HCT116 (cell line): ENCODE measurements at regions not wholly inside any gene's neighbourhood (a gene's known extent, or its start where the extent isn't known, plus 50 kb on each side); places are given as distances from the start of the nearest gene placed in this dataset.

Source experiments
- ATAC-seq: fragments of 200-7000 bp; cut with Tn5 transposase; 2 replicates; pipeline ENCODE4 v1.9.1; 2020; ENCODE audit warnings: mild to moderate bottlenecking, moderate library complexity
- BruUV-seq: library from RNA; stranded (reverse); fragments of 400-500 nt; replicated peaks from 2 replicates; lab custom pipeline; 2021; lab: Mats Ljungman, UMichigan
- CTCF ChIA-PET: fragments of 300-600 bp; sonication (Branson Sonifier 250); formaldehyde crosslinking; loops from one replicate; lab custom pipeline; 2021; ENCODE audit warnings: antibody characterized with exemption; lab: Charles Lee
- POLR2A ChIA-PET: fragments of 300-600, 350-600 bp; sonication (Branson Sonifier 250); formaldehyde crosslinking; loops from one replicate; lab custom pipeline; 2021; ENCODE audit warnings: antibody characterized with exemption; lab: Charles Lee
- RAD21 ChIA-PET, 2 experiments: fragments of 300-600 bp; sonication (Branson Sonifier 250); formaldehyde crosslinking; loops; one replicate each; lab custom pipeline; 2023; ENCODE audit warnings: low total read pairs in 2 of 2; ENCODE audit not compliant: uncharacterized antibody in 2 of 2, unreplicated experiment in 2 of 2, low non-redundant PET in 1 of 2; lab: Charles Lee
- DNase-seq: peaks from one replicate; pipeline ENCODE4 v3.0.0-alpha.2; 2010; ENCODE audit warnings: low read depth, low spot score
- H2AFZ ChIP-seq: fragments of 200-600 bp; shearing (Covaris generic), sonication (generic); 2 replicates; pipeline ENCODE4 v1.6.1; 2017; ENCODE audit warnings: low read depth, mixed run types, mixed read lengths, antibody characterized with exemption, low read length; ENCODE audit not compliant: poor library complexity, severe bottlenecking
- H3K27ac ChIP-seq: 2 replicates; pipeline ENCODE4 v1.5.1; 2012; ENCODE audit warnings: low read depth, low read length
- H3K27me3 ChIP-seq: fragments of 200-600 bp; sonication (generic); 2 replicates; pipeline ENCODE4 v1.6.1; 2016; ENCODE audit warnings: mixed run types, low read length, mixed read lengths; ENCODE audit not compliant: insufficient read depth
- H3K36me3 ChIP-seq, 2 experiments: fragments of 200-500 bp in 1 of 2; fragments of 200-600 bp in 1 of 2; sonication (Bioruptor generic) in 1 of 2; sonication (generic) in 1 of 2; 2 replicates each; pipeline versions ENCODE4 v1.5.1 to v1.6.1; 2014 to 2016; ENCODE audit warnings: low read length in 2 of 2, inconsistent platforms in 1 of 2, mixed read lengths in 1 of 2, mixed run types in 1 of 2; ENCODE audit not compliant: insufficient read depth in 2 of 2, control insufficient read depth in 1 of 2
- H3K4me1 ChIP-seq, 2 experiments: fragments of 200-600 bp in 1 of 2; sonication (generic) in 1 of 2; 2 replicates each; pipeline versions ENCODE4 v1.5.1 to v1.6.1; 2012 to 2017; ENCODE audit warnings: low read length in 2 of 2, inconsistent platforms in 1 of 2, mild to moderate bottlenecking in 1 of 2, mixed read lengths in 1 of 2, mixed run types in 1 of 2, moderate library complexity in 1 of 2; ENCODE audit not compliant: insufficient read depth in 2 of 2, control insufficient read depth in 1 of 2
- H3K4me2 ChIP-seq: fragments of 200-600 bp; sonication (generic); 2 replicates; pipeline ENCODE4 v1.6.1; 2017; ENCODE audit warnings: mixed run types, low read length, mixed read lengths
- H3K4me3 ChIP-seq, 2 experiments: fragments of 200-600 bp in 1 of 2; sonication (generic) in 1 of 2; replicated peaks in 1 of 2; 2 replicates each; pipeline ENCODE4 v1.5.1; 2011 to 2016; ENCODE audit warnings: low read length in 2 of 2, control low read depth in 1 of 2, low read depth in 1 of 2, mild to moderate bottlenecking in 1 of 2, mixed read lengths in 1 of 2, mixed run types in 1 of 2
- H3K79me2 ChIP-seq: fragments of 200-600 bp; sonication (generic); 2 replicates; pipeline ENCODE4 v1.6.1; 2017; ENCODE audit warnings: mild to moderate bottlenecking, mixed run types, low read length, moderate library complexity, mixed read lengths; ENCODE audit not compliant: insufficient read depth
- H3K9ac ChIP-seq: fragments of 200-600 bp; sonication (generic); 2 replicates; pipeline ENCODE4 v1.6.1; 2016; ENCODE audit warnings: low read length, mixed read lengths
- H3K9me2 ChIP-seq: fragments of 200-600 bp; sonication (generic), shearing (Covaris generic); 2 replicates; pipeline ENCODE4 v1.6.1; 2017; ENCODE audit warnings: mixed run types, mild to moderate bottlenecking, moderate library complexity; ENCODE audit not compliant: insufficient read depth
- H3K9me3 ChIP-seq, 2 experiments: fragments of 200-500 bp in 1 of 2; fragments of 200-600 bp in 1 of 2; sonication (Bioruptor generic) in 1 of 2; sonication (generic) in 1 of 2; 2 replicates each; pipeline ENCODE4 v1.6.1; 2014 to 2017; ENCODE audit warnings: low read length in 2 of 2, mixed read lengths in 2 of 2, inconsistent platforms in 1 of 2, low read depth in 1 of 2, mild to moderate bottlenecking in 1 of 2, mixed run types in 1 of 2, moderate library complexity in 1 of 2; ENCODE audit not compliant: control insufficient read depth in 1 of 2, insufficient read depth in 1 of 2
- H4K20me1 ChIP-seq: fragments of 200-600 bp; sonication (generic), shearing (Covaris generic); 2 replicates; pipeline ENCODE4 v1.6.1; 2017; ENCODE audit warnings: mixed run types, mild to moderate bottlenecking, moderate library complexity; ENCODE audit not compliant: insufficient read depth
- EGR1 ChIP-seq: IDR thresholded peaks from 2 replicates; pipeline ENCODE4 v1.6.1; 2012; ENCODE audit warnings: low read depth
- ELF1 ChIP-seq: IDR thresholded peaks from 2 replicates; pipeline ENCODE4 v1.6.1; 2012; ENCODE audit warnings: low read depth, borderline replicate concordance
- EZH2phosphoT487 ChIP-seq: fragments of 200-600 bp; IDR thresholded peaks from 2 replicates; pipeline ENCODE4 v1.6.1; 2018; ENCODE audit warnings: antibody characterized with exemption, borderline replicate concordance
- JUND ChIP-seq: IDR thresholded peaks from 2 replicates; pipeline ENCODE4 v1.6.1; 2012
- POLR2A ChIP-seq: IDR thresholded peaks from 2 replicates; pipeline ENCODE4 v1.7.0; 2011; ENCODE audit warnings: borderline replicate concordance; ENCODE audit not compliant: insufficient read depth, insufficient read length; ENCODE audit errors: extremely low read depth
- POLR2AphosphoS5 ChIP-seq: IDR thresholded peaks from 2 replicates; pipeline ENCODE4 v1.6.1; 2011; ENCODE audit warnings: mild to moderate bottlenecking, low read depth, low read length, moderate library complexity
- RAD21 ChIP-seq: IDR thresholded peaks from 2 replicates; pipeline ENCODE4 v1.6.1; 2012; ENCODE audit warnings: low read depth, mild to moderate bottlenecking
- SIN3A ChIP-seq: IDR thresholded peaks from 2 replicates; pipeline ENCODE4 v1.6.1; 2012; ENCODE audit warnings: low read depth
- SP1 ChIP-seq: IDR thresholded peaks from 2 replicates; pipeline ENCODE4 v1.6.1; 2012; ENCODE audit warnings: low read depth
- TCF7L2 ChIP-seq: IDR thresholded peaks from 2 replicates; pipeline ENCODE4 v1.7.0; 2011; ENCODE audit warnings: borderline replicate concordance, inconsistent platforms; ENCODE audit not compliant: insufficient read depth, insufficient read length; ENCODE audit errors: extremely low read depth
- YY1 ChIP-seq: IDR thresholded peaks from 2 replicates; pipeline ENCODE4 v1.6.1; 2011; ENCODE audit warnings: low read length, low read depth, moderate library complexity, mild to moderate bottlenecking; ENCODE audit not compliant: insufficient replicate concordance; ENCODE audit errors: extremely low read depth
- ZFX ChIP-seq: fragments of 450-650 bp; IDR thresholded peaks from 2 replicates; pipeline ENCODE4 v1.6.1; 2017
- ZNF274 ChIP-seq: fragments of 200-500 bp; sonication (Bioruptor generic); IDR thresholded peaks from 2 replicates; pipeline ENCODE4 v1.6.1; 2014; ENCODE audit warnings: mild to moderate bottlenecking, low read depth, low read length, inconsistent platforms
- intact Hi-C: fragments of 100-400 bp; cut with micrococcal nuclease; formaldehyde crosslinking; loops from 2 replicates; pipeline ENCODE4 v1.10.0; 2022
- TF ChIP-seq, protein P1 (sequence below): IDR thresholded peaks from 2 replicates; pipeline ENCODE4 v1.6.1; 2011; ENCODE audit warnings: mild to moderate bottlenecking, low read length, moderate library complexity; ENCODE audit not compliant: insufficient replicate concordance; ENCODE audit errors: extremely low read depth
- TF ChIP-seq, protein P2 (sequence below): IDR thresholded peaks from 2 replicates; pipeline ENCODE4 v1.6.1; 2012

DNA sequence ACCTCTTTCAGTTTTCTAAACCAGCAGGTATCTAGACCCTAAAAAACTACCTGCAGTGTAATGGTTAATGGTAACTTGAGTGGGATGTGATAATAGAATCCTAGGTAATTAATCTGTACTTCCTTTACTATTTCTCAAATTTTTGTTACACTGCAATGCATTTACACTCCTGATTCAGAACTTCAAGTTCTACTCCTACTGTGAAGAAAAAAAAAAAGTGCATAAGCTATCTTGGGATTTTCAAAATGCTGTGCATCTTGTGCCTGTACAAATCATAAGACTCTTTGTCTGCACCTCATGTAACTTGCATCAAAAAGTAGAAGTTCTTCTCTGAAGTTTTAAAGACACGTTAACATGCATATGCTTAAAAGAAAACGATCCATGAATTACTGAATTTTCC is 554.1 kb downstream of the CETN3 start:
- no peaks in the 10 kb centered on the region for H3K9me3 ChIP-seq
- ChIA-PET POLR2A (no interaction called here), RAD21 (no interaction called here), CTCF (no interaction called here)
- no peaks in the 10 kb centered on the region for H3K4me1 ChIP-seq
- H3K9me2 ChIP-seq = no peaks in the 10 kb centered on the region
- ATAC-seq (no peak), DNase-seq (no peak)
- no peaks in the 10 kb centered on the region for H3K36me3 ChIP-seq
- no peak overlapping the region for H3K4me2 ChIP-seq
- no TSS peak for BruUV-seq
- TF ChIP-seq ELF1 = no peak
- no peak for TF ChIP-seq RAD21
- TF ChIP-seq SP1 = no peak
- no peak for TF ChIP-seq SIN3A
- no peak for TF ChIP-seq TCF7L2
- TF ChIP-seq EZH2phosphoT487 = no peak
- no peak for TF ChIP-seq POLR2AphosphoS5
- TF ChIP-seq ZFX = no peak
- TF ChIP-seq, protein P1, sequence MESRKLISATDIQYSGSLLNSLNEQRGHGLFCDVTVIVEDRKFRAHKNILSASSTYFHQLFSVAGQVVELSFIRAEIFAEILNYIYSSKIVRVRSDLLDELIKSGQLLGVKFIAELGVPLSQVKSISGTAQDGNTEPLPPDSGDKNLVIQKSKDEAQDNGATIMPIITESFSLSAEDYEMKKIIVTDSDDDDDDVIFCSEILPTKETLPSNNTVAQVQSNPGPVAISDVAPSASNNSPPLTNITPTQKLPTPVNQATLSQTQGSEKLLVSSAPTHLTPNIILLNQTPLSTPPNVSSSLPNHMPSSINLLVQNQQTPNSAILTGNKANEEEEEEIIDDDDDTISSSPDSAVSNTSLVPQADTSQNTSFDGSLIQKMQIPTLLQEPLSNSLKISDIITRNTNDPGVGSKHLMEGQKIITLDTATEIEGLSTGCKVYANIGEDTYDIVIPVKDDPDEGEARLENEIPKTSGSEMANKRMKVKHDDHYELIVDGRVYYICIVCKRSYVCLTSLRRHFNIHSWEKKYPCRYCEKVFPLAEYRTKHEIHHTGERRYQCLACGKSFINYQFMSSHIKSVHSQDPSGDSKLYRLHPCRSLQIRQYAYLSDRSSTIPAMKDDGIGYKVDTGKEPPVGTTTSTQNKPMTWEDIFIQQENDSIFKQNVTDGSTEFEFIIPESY = no peak
- TF ChIP-seq, protein P2, sequence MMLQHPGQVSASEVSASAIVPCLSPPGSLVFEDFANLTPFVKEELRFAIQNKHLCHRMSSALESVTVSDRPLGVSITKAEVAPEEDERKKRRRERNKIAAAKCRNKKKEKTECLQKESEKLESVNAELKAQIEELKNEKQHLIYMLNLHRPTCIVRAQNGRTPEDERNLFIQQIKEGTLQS = no peak
- no peak for TF ChIP-seq POLR2A
- no peak for TF ChIP-seq YY1
- no peak for TF ChIP-seq JUND
- TF ChIP-seq EGR1 = no peak
- no peak for TF ChIP-seq ZNF274
- intact Hi-C loops = no loop called here
- H3K9ac ChIP-seq = no peak overlapping the region
- H2AFZ ChIP-seq = no peak overlapping the region
- no peak overlapping the region for H3K4me3 ChIP-seq
- H3K79me2 ChIP-seq = no peaks in the 10 kb centered on the region
- no peaks in the 10 kb centered on the region for H3K27me3 ChIP-seq
- no peak overlapping the region for H3K27ac ChIP-seq
- H4K20me1 ChIP-seq = no peaks in the 10 kb centered on the region
